ENCODE measurements at regions not wholly inside any gene's neighbourhood (a gene's known extent, or its start where the extent isn't known, plus 50 kb on each side); places are given as distances from the start of the nearest gene placed in this dataset.

DNA sequence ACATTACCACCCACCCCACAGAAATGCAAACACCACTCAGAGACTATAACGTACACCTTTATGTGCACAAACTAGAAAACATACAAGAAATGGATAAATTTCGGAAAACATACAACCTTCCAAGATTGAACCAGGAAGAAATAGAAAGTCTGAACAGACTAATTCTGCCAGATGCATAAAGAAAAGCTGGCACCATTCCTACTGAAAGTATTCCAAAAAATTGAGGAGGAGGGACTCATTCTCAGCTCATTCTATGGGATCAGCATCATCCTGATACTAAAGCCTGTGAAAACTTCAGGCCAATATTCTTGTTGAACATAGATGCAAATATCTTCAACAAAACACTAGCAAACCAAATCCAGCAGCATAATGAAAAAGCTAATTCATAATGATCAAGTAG is 115.1 kb upstream of the CD180 start:
- FAIRE-seq (no peak), DNase-seq (ENCODE audit: low spot score) (no peak)

DNA sequence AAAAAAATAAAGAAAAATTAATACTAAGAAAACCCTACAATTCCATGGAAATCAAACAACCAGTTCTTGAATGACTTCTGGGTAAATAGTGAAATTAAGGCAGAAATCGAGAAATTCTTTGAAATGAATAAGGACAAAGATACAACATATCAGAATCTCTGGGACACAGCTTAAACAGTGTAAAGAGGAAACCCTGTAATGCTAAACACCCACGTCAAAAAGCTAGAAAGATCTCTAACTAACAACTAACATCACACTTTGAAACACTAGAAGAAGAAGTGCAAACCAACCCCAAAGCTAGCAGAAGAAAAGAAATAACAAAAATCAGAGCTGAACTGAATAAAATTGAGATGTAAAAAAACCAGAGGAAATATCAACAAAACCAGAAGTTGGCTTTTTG is 114.6 kb upstream of the CD180 start:
- DNase-seq (ENCODE audit: low spot score) (no peak), FAIRE-seq (no peak)

DNA sequence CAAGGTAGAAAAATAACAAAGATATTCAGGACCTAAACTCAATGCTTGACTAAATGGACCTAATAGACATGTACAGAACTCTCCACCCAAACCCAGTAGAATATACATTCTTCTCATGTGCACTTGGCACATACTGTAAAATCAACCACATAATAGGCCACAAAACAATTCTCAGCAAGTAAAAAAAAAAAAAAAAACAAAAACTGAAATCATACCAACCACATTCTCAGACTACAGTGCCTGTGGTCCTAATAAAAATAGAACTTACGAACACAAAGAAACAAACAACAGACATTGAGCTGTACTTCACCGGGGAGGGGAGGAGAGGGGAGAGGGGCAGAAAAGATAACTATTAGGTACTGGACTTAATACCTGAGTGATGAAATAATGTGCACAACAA is 114.1 kb upstream of the CD180 start:
- no peak for FAIRE-seq
- no peak for DNase-seq (ENCODE audit: low spot score)

DNA sequence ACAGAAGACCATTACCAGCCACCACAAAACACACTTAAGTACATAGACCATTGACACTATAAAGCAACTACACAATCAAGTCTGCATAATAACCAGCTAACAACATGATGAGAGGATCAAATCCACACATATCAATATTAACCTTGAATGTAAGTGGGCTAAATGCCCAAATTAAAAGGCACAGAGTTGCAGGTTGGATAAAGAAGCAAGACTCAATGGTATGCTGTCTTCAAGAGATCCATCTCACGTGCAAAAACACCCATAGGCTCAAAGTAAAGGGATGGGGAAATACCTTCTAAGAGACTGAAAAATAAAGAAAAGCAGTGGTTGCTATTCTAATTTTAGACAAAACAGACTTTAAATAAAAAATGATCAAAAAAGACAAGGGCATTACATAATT is 113.6 kb upstream of the CD180 start:
- FAIRE-seq (no peak), DNase-seq (ENCODE audit: low spot score) (no peak)

DNA sequence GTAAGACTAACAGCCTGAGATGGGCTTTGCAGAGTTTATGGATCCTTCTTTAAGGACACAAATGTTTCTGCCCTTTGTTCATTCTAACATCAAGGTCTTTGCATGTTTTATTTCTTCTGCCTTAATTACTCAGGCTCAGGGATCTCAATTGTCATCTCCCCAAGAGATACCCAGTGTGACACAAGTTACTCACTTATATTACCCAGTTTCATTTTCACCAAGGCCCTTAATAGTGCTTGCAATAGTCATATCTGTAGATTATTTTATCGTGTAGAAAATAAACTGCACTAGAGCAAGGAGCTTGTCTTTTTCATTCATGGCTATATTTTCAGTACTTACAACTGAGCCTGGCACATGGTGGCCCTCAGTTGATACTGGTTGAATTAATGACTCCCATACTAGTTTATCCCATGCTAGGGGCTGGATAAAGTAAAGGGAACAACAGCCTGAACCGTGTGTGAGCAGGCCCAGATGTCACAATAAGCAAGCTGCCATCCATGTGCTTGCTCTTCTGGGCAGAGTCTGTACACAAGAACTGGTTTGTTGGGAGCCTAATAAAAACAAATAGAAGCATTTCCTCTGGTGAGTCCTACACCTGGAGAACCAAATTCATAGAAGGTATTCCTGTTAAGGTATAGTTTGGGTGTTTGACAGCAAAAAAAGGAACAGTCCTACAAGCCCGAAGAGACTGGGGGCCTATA is 112.5 kb upstream of the CD180 start:
- FAIRE-seq (no peak), DNase-seq (ENCODE audit: low spot score) (no peak)

DNA sequence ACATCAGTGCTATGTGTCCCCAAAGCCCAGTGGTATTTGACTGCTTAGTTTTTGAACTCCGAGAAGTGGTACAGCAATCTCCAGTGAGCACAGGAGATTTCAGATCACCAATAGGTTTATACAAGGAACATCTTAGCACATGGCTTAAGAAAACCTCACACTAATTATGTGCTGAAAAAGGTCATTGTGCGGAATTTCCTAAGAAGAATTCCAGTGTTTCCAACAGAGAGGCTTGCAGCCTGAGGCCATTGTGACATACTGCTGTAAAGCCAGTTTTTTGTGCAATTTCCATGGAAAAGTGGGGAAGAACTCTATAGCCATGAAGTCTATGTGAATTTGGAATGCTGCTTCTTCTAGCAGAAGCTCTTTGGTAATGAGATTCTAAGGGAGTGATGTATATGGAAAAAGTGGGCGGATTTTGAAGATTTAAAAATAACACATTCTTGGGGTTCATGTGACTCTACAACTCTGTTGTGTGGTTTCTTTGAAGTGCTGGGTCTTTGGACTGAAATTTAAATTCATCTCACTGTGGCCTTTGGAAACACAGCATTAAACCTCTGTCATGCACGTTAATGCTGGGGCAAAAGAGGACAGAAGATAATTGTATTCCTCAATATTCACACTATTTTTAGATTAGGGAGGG is 110.5 kb upstream of the CD180 start:
- no peak for DNase-seq (ENCODE audit: low spot score)
- no peak for FAIRE-seq

DNA sequence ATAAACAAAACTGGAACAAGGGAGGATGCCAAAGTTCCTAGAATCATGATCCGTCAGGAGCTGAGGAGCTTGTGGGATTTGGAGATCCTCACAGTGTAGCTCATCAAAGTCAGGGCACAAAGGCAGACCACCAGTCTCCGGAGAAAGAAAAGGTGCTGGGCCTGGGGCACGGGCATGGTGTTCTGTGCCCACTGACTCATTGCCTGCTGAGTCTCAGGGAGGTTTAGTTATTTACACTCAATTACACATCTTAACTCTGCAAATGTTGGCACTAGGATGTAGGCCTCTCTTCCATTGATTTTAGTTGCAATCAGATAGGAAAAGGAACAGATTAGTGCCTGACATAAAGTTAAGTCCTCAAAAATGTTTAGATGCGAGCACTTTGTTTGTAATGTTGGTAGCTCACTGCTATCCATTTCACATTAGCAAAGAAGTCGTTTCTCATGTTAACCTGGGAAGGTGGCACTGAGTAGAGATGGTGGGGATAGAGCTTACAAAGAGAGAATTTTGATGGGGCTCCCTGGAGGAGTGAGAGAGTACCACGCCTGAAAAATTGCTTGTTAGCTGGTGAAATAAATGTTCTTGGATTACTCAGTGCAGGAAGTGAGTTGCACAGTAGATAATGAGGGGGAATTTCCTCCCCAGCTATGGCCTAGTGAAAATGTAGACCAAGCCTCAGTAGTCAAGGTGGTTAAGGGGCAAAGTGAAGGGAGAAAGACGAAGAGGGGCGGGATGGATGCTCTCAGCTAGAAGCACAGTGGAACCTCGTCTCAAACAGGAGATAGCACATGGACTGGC is 109.5 kb upstream of the CD180 start:
- DNase-seq (ENCODE audit: low spot score) (peak; percentile 26), FAIRE-seq (no peak)

DNA sequence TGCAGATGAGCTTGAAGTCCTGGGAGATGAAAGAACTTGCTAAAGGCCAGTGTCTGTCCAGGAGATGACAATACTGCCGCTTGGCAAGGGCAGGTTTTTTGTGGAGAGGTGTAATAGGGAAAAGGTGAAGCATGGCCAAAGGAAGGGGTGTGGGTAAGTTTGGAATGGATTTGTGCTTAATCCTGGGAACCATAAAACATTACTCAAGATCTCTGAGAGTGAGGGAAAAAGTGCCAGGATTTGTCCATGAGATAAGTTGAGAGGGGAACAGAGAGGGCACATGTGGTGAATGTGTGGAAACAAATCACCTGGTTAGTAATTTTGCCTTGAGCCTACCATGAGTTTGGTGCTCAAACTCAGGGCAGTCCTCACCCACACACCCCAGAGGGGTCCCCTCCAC is 108.8 kb upstream of the CD180 start:
- no peak for FAIRE-seq
- DNase-seq (ENCODE audit: low spot score), result no peak

DNA sequence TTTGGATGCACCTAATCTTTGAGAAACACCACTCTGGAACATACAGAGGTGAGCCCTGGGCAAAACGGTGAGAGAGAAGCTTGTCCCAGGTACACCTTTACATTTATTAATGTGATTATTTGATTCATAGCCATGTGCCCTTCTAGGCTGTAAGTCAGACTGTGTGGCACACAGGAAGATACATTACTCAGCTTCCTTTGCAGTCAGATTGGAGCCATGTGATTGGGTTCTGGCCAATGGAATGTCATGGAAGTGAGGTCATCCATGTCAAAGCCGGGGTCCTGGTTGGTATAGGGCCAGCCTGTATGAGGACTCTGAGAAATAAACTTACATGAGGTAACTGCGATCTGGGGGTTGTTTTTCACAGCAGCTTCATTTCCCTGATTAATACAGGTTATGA is 106.8 kb upstream of the CD180 start:
- DNase-seq (ENCODE audit: low spot score) (peak; percentile 51), FAIRE-seq (no peak)

DNA sequence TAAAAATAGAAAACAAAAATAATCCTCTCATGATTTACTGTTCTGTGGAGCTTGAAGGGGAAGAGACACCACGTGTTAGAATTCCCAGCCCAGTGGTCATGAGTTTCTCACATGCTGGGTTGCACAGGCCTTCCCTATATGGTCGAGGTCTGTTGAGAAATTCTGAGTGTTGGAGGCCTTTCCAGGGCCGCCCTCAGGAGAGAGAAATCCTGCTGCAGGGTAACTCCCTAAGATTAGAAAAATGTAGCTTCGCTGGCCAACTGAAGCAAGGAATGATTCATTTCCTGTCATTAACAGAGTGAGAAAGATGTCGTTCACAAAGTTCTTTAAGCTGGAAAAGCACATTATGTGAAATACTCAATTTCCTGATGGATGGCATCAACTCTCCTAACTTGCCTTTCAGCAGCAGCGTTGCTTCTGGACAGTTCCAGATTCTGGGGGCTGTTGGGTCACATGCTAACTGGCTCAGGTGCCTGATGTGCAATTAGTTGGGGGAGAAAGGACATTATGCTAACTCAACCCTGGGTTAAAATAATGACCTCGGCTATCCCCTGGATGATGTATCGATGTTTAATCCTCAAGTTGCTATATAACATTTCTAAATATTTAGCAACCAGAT is 104.8 kb upstream of the CD180 start:
- FAIRE-seq (peak; percentile 67), DNase-seq (ENCODE audit: low spot score) (peak; percentile 72)

DNA sequence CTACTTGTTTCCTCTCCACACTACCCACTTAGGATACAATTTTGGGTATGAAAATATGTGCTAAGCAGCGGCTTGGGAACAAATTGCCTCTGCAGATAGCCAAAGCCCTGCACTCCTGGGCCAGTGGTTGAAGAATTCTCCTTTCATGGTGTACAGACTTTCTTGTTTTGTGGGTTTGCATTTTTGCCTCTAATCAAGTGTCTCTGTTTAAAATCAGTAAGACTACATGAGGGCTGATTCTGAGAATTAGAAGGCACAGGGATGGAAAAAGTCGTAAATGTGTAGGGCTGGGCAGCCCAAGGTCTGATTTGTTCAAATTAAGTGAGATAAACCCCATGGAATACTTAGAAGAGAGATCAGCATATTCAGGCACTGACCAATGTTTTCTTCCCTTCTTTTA is 103.7 kb upstream of the CD180 start:
- FAIRE-seq (no peak), DNase-seq (ENCODE audit: low spot score) (no peak)

DNA sequence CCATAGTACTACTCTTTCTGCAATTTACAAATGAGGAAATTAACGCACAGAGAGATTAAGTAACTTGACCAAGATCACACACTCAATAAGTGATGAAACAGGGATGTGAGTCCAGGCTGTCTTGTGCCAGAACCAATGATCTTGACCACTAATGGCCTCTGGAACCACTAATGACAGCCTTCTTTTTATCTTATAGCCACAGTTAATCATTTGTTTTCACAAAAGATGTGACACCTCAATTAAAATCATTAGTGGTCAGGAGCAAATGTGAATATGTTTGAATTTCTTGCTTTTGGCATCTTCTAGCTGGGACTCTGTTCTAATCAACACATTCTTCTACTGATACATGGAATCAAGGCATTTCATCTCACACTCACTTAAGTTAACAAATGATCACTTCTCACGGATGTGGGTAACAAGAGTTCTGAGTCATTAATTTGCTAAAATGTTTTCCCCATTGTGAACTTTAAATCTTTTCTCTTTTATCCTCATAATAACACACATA is 102.7 kb upstream of the CD180 start:
- no peak for FAIRE-seq
- no peak for DNase-seq (ENCODE audit: low spot score)

DNA sequence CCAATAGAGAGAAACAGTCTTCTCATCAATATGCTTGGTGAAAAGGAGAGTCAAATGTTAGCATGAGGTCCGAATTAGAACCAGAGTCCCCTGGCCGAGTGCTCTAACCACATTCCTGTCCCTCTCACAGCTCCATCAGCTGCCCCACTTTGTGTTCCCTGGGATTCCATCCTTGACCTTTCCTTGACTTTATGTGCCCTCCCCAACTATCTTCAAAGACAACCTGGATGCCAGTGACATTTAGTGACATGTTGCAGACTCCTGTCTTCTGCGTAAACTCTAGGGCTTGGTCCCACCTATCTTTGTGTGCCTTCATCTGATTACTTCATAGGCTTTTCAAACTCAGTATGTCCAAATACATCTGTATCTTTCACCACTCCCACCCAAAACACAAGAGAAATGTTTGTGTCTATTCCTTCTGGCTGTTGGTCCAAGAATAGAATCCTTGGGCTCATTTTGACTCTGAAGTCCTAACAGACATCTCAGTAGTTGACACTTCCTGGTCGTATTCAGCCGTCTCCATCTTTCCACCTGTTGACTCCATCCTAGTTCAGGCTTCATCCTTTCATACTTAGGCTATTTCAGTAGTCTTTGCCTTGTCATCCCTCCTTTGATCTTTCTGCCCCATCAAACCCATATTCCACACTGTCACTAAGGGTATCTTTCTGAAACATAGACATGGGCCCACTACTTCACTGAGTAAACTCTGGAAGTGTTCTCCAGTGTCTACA is 101.4 kb upstream of the CD180 start:
- DNase-seq (ENCODE audit: low spot score) (no peak), FAIRE-seq (no peak)

DNA sequence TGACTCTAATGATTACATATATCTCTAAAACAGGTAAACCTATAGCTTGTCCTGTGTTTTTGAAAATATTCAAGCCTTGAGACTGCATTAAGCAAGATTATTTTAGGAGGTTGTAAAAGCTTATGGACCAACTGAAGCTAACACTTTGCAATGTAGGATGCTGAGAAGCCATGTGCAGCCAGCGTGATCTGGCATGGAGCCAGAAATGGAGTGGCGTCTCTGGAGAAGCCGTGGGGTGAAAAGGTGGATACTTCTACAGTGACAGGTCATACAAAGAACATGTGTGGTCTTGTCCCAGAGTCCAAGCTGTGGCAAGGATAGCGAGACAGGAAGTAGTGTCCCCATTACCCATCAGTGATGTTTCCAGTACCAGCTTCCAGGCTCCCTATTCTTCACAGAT is 100.8 kb upstream of the CD180 start:
- FAIRE-seq (no peak), DNase-seq (ENCODE audit: low spot score) (no peak)

DNA sequence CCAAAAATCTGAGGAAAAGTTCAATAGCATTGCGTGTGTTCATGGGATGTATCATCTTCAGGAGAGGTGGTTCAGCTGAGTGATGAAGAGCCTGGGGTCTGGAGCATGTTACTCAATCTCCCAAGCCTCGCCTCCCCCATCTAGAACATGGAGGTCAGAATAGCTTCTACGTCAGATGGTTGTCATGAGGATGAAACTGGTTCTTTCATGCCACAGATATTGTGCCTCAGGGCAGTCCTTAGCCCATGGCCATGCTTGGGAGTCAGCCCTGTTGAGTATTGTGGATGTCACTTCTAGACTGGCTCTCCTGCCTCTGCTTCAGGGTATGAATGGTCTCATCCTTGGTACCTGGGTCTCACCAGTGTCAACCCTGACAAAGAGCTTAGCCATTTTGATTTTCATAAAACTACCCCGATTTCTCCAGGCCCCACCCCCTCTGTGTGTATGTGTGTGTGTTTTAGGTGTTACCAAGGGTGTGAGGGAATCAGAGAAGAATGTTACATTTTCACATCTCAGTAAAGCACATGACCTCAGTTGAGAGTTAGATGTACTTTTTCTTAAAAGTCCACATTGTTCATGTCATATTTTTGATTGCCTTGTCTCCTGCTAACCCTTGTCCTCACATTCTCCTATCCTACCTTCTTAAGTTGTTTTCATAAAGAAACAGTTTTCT is 97.8 kb upstream of the CD180 start:
- DNase-seq (ENCODE audit: low spot score) (no peak), FAIRE-seq (no peak)

DNA sequence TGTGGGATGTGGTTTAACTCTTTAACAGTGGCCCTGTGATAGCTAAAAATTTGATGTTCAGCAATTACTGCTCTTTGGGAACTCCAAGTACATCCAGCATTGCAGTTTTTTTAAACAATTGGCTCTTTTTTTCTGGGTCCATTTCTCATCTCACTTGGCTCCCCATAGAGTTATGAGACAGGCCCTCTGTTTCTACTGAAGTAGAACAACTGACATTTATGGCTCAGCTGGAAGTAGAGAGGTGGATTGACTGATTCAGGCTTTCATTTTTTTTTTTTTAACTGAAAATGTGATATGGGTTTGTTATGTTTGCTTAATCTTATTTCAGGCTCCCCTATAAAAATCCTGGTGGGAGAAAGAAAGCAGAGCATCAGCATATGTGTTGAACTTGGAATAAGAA is 96.6 kb upstream of the CD180 start:
- DNase-seq (ENCODE audit: low spot score) (no peak), FAIRE-seq (no peak)

DNA sequence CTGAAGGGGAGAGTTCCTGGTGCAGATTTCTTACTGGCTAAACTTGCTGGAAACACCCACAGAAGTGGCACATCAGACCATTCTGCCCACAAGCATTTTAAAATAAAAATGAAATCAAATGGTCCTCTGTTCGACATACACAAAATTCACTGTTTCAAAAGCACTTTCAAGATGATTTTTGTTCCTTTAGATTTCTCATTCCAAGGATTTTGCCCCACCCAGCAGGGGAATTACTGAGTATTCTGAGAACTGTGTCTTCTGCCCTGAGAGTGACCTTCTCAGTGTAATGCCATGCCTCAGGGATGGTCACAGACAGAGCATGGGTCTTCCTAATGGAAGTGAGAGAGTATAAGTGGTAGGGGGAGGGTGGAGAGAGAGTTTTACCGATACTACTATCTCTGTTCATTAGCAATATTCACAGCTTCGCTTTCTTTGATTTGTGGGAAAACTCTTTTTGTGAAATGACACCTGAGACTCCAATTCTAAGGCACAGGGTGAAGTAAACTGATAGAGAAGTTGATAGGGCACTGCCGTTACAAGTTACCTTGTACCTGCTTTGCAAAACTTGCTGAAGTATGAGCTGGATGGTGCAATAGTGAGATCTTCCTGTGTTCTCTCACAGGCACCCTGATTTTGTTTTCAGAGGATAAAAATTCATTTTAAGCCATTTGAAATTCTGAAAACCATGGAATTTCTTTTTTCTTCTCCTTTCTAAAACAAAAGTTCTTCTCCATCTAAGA is 95.8 kb upstream of the CD180 start:
- DNase-seq (ENCODE audit: low spot score), result no peak
- no peak for FAIRE-seq

DNA sequence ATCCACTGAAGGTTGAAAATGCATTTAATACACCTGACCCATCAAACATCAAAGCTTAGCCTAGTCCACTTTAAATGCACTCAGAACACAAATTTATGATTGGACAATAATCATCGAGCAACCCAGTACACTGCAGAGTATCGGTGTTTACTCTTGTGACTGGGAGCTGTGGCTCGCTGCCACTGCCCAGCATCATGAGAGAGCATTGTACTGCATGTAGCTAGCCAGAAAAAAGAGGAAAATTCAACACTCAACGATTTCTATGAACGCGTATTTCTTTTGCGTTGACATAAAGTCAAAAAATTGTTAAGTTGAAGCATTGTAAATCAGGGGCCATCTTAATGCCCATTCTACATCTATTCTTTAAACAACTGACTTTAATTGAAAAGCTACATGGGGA is 95.1 kb upstream of the CD180 start:
- no peak for DNase-seq (ENCODE audit: low spot score)
- no peak for FAIRE-seq

DNA sequence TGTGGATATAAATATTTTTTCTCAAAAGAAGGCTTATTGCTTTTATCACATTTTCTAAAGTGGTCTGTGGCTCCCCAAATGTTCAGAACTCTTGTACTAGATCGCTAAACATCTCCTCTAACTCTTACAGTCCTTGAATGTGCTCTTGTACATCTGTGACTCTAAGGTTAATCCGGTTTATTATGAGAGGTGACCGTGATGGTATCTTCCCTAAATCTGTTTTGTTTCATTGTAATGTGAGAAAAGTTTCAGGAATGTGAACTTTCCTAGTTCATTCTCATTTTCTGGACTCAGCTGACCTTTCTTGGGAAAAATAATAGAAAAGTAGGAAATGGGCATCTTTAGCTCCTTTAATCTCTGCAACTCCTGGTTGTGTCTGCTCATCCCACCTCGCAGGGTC is 94.5 kb upstream of the CD180 start:
- DNase-seq (ENCODE audit: low spot score), result no peak
- no peak for FAIRE-seq

DNA sequence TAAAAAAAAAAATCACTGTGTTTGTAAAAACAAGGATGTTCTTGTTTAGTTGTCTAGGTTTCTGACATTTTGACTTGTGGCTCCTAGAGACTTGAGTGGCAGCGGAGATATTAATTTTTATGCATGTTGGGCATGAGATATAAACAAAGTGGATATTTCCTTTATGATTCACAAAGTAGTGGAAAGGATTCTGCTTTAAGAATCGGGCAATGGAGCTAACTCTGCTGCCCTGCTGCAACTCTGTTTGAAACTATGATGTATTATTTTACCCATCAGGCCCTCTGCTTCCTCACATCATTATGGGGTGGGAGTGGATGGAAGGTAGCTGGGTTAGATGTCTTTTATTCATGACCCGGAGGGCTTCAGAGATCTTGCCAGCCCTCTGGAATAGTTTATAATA is 94.1 kb upstream of the CD180 start:
- DNase-seq (ENCODE audit: low spot score), result no peak
- FAIRE-seq, result no peak
